HepG2 (cell line): ENCODE measurements at regions not wholly inside any gene's neighbourhood (a gene's known extent, or its start where the extent isn't known, plus 50 kb on each side); places are given as distances from the start of the nearest gene placed in this dataset.

Experiments
- ATAC-seq: fragments of 200-7000 bp; cut with Tn5 transposase; 3 replicates; pipeline ENCODE4 v1.9.1; 2020; ENCODE audit warnings: mild to moderate bottlenecking, moderate library complexity
- BruUV-seq: library from RNA; stranded (reverse); fragments of 400-500 nt; replicated peaks from 2 replicates; lab custom pipeline; 2021; lab: Mats Ljungman, UMichigan
- CTCF ChIA-PET: fragments of 300-600 bp; formaldehyde crosslinking; extraction: SDS; loops from one replicate; lab custom pipeline; 2021; ENCODE audit warnings: low total read pairs, inconsistent platforms, low intra/inter-chr PET ratio; lab: Yijun Ruan, JAX
- POLR2A ChIA-PET: fragments of 350-600 bp; sonication (Branson Sonifier 250); formaldehyde crosslinking; loops from one replicate; lab custom pipeline; 2020; ENCODE audit warnings: antibody characterized with exemption, inconsistent platforms; lab: Yijun Ruan, JAX
- DNase-seq: peaks from one replicate; pipeline ENCODE4 v3.0.0-alpha.2; 2015; ENCODE audit warnings: low spot score
- FAIRE-seq: peaks from 3 replicates; lab custom pipeline; 2011; peaks lifted over from hg19 to GRCh38; lab: Jason Lieb, UNC
- H2AFZ ChIP-seq: one replicate; pipeline ENCODE4 v1.6.1; 2011; ENCODE audit warnings: low read length, inconsistent platforms
- H3K27ac ChIP-seq: fragments of 300-600 bp; 3 replicates; pipeline ENCODE4 v1.8.0; 2011; ENCODE audit warnings: mixed run types, mild to moderate bottlenecking, mixed read lengths, low read length, inconsistent platforms; ENCODE audit not compliant: insufficient read depth; ENCODE audit errors: extremely low read length
- H3K27me3 ChIP-seq, 2 experiments: fragments of 200-600 bp in 1 of 2; 2 replicates in 1 of 2; 3 replicates in 1 of 2; pipeline versions ENCODE4 v1.6.0 to v1.8.0; 2011; ENCODE audit warnings: low read length in 2 of 2, mild to moderate bottlenecking in 2 of 2, moderate library complexity in 2 of 2, inconsistent platforms in 1 of 2; ENCODE audit not compliant: insufficient read depth in 2 of 2, control insufficient read depth in 1 of 2
- H3K36me3 ChIP-seq, 2 experiments: fragments of 200-600 bp in 1 of 2; replicated peaks in 1 of 2; 2 replicates in 1 of 2; 3 replicates in 1 of 2; pipeline versions ENCODE4 v1.5.1 to v1.8.0; 2011; ENCODE audit warnings: low read length in 2 of 2, inconsistent platforms in 1 of 2; ENCODE audit not compliant: insufficient read depth in 2 of 2, control insufficient read depth in 1 of 2
- H3K4me1 ChIP-seq: 2 replicates; pipeline ENCODE4 v1.5.1; 2012; ENCODE audit warnings: low read length, inconsistent platforms; ENCODE audit not compliant: insufficient read depth
- H3K4me2 ChIP-seq: 2 replicates; pipeline ENCODE4 v1.6.0; 2011; ENCODE audit warnings: low read depth, low read length, inconsistent platforms
- H3K4me3 ChIP-seq, 3 experiments: fragments of 200-600 bp in 1 of 3; sonication (generic), shearing (Covaris generic) in 1 of 3; replicated peaks in 1 of 3; 2 replicates each; pipeline ENCODE4 v1.5.1; 2011 to 2016; ENCODE audit warnings: low read length in 3 of 3, inconsistent platforms in 2 of 3, low read depth in 2 of 3, mild to moderate bottlenecking in 2 of 3, control low read depth in 1 of 3, mixed read lengths in 1 of 3; ENCODE audit not compliant: insufficient read depth in 1 of 3
- H3K79me2 ChIP-seq: one replicate; pipeline ENCODE4 v1.6.1; 2011; ENCODE audit warnings: low read length, inconsistent platforms; ENCODE audit not compliant: insufficient read depth
- H3K9ac ChIP-seq: 2 replicates; pipeline ENCODE4 v1.6.0; 2011; ENCODE audit warnings: mild to moderate bottlenecking, low read depth, low read length, inconsistent platforms; ENCODE audit not compliant: insufficient read depth
- H3K9me3 ChIP-seq: 2 replicates; pipeline ENCODE4 v1.5.1; 2012; ENCODE audit warnings: mild to moderate bottlenecking, low read length
- H4K20me1 ChIP-seq: 2 replicates; pipeline ENCODE4 v1.6.0; 2011; ENCODE audit warnings: inconsistent platforms, mild to moderate bottlenecking, low read length, moderate library complexity; ENCODE audit not compliant: insufficient read depth
- CEBPB ChIP-seq: IDR thresholded peaks from 2 replicates; pipeline ENCODE4 v1.6.1; 2011; ENCODE audit warnings: low read depth, low read length, improper control_type of control experiment, borderline replicate concordance
- ELK4 ChIP-seq: sonication (generic); formaldehyde crosslinking; IDR thresholded peaks from 2 replicates; pipeline ENCODE4 v1.9.0; 2021; ENCODE audit warnings: missing genetic modification reagents, borderline replicate concordance
- FOXP4 ChIP-seq: sonication (generic); formaldehyde crosslinking; IDR thresholded peaks from 2 replicates; pipeline ENCODE4 v1.4.0; 2020; ENCODE audit warnings: missing genetic modification reagents
- HDAC2 ChIP-seq: sonication (generic); formaldehyde crosslinking; IDR thresholded peaks from 2 replicates; pipeline ENCODE4 v1.4.0; 2020; ENCODE audit warnings: missing genetic modification reagents
- MZF1 ChIP-seq: sonication (generic); formaldehyde crosslinking; IDR thresholded peaks from 2 replicates; pipeline ENCODE4 v1.8.1; 2023; ENCODE audit warnings: mild to moderate bottlenecking, missing genetic modification reagents, borderline replicate concordance
- NFIB ChIP-seq: sonication (generic); formaldehyde crosslinking; IDR thresholded peaks from 2 replicates; pipeline ENCODE4 v1.9.0; 2021; ENCODE audit warnings: missing genetic modification reagents, mild to moderate bottlenecking, borderline replicate concordance
- SKI ChIP-seq: fragments of 450-650 bp; IDR thresholded peaks from one replicate; pipeline ENCODE4 v1.6.1; 2018; ENCODE audit warnings: mild to moderate bottlenecking; ENCODE audit not compliant: partially characterized antibody
- WGBS: methylation state at CpG from one replicate; pipeline ENCODE4 v1.1.6; 2017; ENCODE audit warnings: low lambda C conversion rate; 5-methylcytosine and 5-hydroxymethylcytosine counted together
- in situ Hi-C: cut with HindIII; loops from 2 replicates; pipeline ENCODE4 v1.10.0; 2017; ENCODE audit warnings: low pct_unique_long_range_greater_than_20kb; ENCODE audit not compliant: extremely low pct_ligation_motif_present
- intact Hi-C: fragments of 100-400 bp; cut with micrococcal nuclease; formaldehyde crosslinking; loops from one replicate; pipeline ENCODE4 v1.10.0; 2022; ENCODE audit not compliant: unreplicated experiment
- TF ChIP-seq, protein P1 (sequence below): sonication (generic); formaldehyde crosslinking; IDR thresholded peaks from 2 replicates; pipeline ENCODE4 v1.5.1; 2020; ENCODE audit warnings: mild to moderate bottlenecking, missing genetic modification reagents, borderline replicate concordance

DNA sequence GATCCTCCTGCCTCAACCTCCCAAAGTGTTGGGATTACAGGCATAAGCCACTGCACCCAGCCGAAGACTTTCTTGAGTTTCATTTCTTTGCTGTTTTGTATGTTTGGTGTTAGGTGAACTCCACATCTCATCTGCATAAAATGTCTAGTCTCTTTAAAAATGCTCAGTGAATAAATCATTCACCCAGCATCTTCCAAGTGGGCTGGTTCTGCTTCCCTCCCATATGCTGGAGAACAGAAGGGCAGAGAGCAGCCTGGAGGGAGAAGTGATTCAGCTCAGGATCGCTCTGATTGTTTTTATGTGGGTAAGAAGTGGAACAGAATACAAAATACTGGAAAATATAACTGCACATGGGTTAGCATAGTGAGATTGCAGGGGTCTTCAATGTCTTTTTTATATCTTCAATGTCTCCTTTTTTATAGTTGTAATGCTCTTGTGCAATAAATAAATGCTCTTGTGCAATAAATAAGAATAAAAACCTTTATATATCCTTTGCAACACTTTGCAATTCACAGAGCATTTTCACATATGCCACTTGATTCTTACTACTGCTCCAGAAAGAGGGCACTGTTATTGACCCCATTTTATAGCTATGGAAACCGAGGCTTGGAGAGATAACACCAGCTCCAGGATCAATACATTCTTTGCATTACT, 253.0 kb upstream of the NCKAP5 start:
- no peaks in the 10 kb centered on the region for H3K36me3 ChIP-seq
- intact Hi-C loops (no loop called here), in situ Hi-C loops (no loop called here)
- no peak overlapping the region for H2AFZ ChIP-seq
- TF ChIP-seq CEBPB (peak; percentile 56; the same call in 1 of the 2 replicates), FOXP4 (no peak)
- ChIA-PET CTCF (no interaction called here), POLR2A (no interaction called here)
- no peaks in the 10 kb centered on the region for H4K20me1 ChIP-seq
- no peak for ATAC-seq
- BruUV-seq: no TSS peak
- DNase-seq: no peak
- WGBS: 28% methylated on average over 3 of the region's 3 CpGs
- no peaks in the 10 kb centered on the region for H3K4me1 ChIP-seq
- no peak for FAIRE-seq
- H3K79me2 ChIP-seq: no peaks in the 10 kb centered on the region
- H3K4me2 ChIP-seq: no peak overlapping the region
- no peak overlapping the region for H3K9ac ChIP-seq
- H3K27ac ChIP-seq: no peak overlapping the region
- no peaks in the 10 kb centered on the region; a peak in 1 of 5 replicates for H3K27me3 ChIP-seq
- no peaks in the 10 kb centered on the region for H3K9me3 ChIP-seq
- no peak overlapping the region for H3K4me3 ChIP-seq

DNA sequence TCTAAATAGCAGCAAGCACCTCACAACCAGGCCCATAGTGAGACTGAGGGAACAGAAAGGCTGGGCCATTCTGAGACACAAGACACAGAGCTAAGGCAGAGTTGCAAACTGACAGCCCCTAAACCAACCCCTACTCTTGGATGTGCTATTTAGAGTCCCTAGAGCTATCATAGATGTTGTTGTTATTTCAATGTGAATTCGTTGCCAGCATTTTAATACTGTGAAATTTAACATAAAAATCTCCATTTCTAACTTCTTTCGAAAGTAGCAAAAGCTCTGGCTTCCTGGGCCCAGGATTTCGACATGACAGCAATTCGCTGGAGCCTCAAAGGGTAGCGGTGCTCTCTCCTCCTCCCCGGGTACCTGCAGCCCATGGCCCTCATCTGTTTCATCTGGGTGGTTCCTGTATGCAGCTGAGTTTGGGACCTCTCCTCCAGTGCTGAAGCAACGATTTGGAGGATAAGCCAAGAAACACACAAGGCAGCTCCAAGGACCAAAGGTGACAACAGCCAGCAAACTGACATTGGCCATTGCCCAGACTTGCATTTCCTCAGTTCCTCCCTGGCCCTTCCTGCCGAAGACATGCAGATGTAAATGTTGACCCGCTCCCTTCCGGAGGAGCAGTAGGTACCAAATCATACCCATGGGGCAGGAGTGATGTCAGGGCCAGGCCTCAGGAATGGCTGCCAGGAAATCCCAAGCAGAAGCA, 254.4 kb upstream of the NCKAP5 start:
- POLR2A ChIA-PET: no interaction called here
- no peaks in the 10 kb centered on the region; a peak in 1 of 5 replicates for H3K27me3 ChIP-seq
- BruUV-seq: no TSS peak
- H3K4me2 ChIP-seq: no peak overlapping the region
- intact Hi-C loops: no loop called here
- H2AFZ ChIP-seq: no peak overlapping the region
- H3K4me3 ChIP-seq: no peak overlapping the region
- H4K20me1 ChIP-seq: no peaks in the 10 kb centered on the region
- no peaks in the 10 kb centered on the region for H3K9me3 ChIP-seq
- no peaks in the 10 kb centered on the region for H3K4me1 ChIP-seq
- H3K27ac ChIP-seq: no peak overlapping the region
- H3K9ac ChIP-seq: no peak overlapping the region
- in situ Hi-C loops: no loop called here
- H3K79me2 ChIP-seq: no peaks in the 10 kb centered on the region
- ATAC-seq: no peak
- DNase-seq: no peak
- H3K36me3 ChIP-seq: no peaks in the 10 kb centered on the region
- WGBS: 41% methylated on average over 10 of the region's 10 CpGs
- FAIRE-seq: no peak
- CTCF ChIA-PET: no interaction called here
- no peak for TF ChIP-seq HDAC2 (CRISPR knock-in tag)
- no peak for TF ChIP-seq SKI
- TF ChIP-seq ELK4 (CRISPR knock-in tag): no peak
- TF ChIP-seq NFIB (CRISPR knock-in tag): no peak
- TF ChIP-seq, protein P1, sequence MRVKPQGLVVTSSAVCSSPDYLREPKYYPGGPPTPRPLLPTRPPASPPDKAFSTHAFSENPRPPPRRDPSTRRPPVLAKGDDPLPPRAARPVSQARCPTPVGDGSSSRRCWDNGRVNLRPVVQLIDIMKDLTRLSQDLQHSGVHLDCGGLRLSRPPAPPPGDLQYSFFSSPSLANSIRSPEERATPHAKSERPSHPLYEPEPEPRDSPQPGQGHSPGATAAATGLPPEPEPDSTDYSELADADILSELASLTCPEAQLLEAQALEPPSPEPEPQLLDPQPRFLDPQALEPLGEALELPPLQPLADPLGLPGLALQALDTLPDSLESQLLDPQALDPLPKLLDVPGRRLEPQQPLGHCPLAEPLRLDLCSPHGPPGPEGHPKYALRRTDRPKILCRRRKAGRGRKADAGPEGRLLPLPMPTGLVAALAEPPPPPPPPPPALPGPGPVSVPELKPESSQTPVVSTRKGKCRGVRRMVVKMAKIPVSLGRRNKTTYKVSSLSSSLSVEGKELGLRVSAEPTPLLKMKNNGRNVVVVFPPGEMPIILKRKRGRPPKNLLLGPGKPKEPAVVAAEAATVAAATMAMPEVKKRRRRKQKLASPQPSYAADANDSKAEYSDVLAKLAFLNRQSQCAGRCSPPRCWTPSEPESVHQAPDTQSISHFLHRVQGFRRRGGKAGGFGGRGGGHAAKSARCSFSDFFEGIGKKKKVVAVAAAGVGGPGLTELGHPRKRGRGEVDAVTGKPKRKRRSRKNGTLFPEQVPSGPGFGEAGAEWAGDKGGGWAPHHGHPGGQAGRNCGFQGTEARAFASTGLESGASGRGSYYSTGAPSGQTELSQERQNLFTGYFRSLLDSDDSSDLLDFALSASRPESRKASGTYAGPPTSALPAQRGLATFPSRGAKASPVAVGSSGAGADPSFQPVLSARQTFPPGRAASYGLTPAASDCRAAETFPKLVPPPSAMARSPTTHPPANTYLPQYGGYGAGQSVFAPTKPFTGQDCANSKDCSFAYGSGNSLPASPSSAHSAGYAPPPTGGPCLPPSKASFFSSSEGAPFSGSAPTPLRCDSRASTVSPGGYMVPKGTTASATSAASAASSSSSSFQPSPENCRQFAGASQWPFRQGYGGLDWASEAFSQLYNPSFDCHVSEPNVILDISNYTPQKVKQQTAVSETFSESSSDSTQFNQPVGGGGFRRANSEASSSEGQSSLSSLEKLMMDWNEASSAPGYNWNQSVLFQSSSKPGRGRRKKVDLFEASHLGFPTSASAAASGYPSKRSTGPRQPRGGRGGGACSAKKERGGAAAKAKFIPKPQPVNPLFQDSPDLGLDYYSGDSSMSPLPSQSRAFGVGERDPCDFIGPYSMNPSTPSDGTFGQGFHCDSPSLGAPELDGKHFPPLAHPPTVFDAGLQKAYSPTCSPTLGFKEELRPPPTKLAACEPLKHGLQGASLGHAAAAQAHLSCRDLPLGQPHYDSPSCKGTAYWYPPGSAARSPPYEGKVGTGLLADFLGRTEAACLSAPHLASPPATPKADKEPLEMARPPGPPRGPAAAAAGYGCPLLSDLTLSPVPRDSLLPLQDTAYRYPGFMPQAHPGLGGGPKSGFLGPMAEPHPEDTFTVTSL (CRISPR knock-in tag): no peak
- no peak for TF ChIP-seq MZF1 (CRISPR knock-in tag)
